ENCODE measurements at regions not wholly inside any gene's neighbourhood (a gene's known extent, or its start where the extent isn't known, plus 50 kb on each side); places are given as distances from the start of the nearest gene placed in this dataset.

DNA sequence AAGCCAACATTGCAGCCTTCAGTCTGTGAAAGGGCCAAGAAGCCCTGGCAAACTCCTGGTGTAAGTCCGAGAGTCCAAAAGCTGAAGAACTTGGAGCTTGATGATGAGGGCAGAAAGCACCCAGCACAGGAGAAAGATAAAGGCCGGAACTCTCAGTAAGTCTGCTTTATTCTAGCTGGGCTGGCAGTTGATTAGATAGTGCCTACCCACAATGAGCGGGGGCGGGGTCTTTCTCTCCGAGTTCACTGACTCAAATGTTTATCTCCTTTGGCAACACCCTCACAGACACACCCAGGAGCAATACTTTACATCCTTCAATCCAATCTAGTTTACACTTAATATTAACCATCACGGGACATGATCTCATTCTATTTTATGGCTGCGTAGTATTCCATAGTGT, 1317.1 kb downstream of the SLITRK1 start:
- DNase-seq (ENCODE audit: extremely low spot score), result no peak
- ChIA-PET POLR2A (no interaction called here), CTCF (interaction anchor here (0.6 kb wide), 1 partner anchor 636 kb away, joined by 3 read pairs; no protein-coding TSS in a partner anchor)
- TF ChIP-seq SP1 (IDR thresholded peaks at IDR 0.05) (no peak), FOXM1 (IDR thresholded peaks at IDR 0.05; ENCODE audit: borderline replicate concordance) (no peak), BHLHE40 (IDR thresholded peaks at IDR 0.05; ENCODE audit: borderline replicate concordance) (no peak), FOXA1 (IDR thresholded peaks at IDR 0.05) (no peak), ELF4 (IDR thresholded peaks at IDR 0.05) (no peak), TARDBP (IDR thresholded peaks at IDR 0.05) (no peak), SUZ12 (IDR thresholded peaks at IDR 0.05) (no peak), CTBP1 (IDR thresholded peaks at IDR 0.05; ENCODE audit: borderline replicate concordance) (no peak), NFRKB (IDR thresholded peaks at IDR 0.05) (no peak), ARNT (IDR thresholded peaks at IDR 0.05) (no peak), LEF1 (IDR thresholded peaks at IDR 0.05; ENCODE audit: borderline replicate concordance) (no peak), L3MBTL2 (conservative IDR thresholded peaks at IDR 0.05) (no peak), HDGF (IDR thresholded peaks at IDR 0.05; ENCODE audit: borderline replicate concordance) (no peak), ZNF384 (IDR thresholded peaks at IDR 0.05) (no peak)
- TF ChIP-seq, protein P1, sequence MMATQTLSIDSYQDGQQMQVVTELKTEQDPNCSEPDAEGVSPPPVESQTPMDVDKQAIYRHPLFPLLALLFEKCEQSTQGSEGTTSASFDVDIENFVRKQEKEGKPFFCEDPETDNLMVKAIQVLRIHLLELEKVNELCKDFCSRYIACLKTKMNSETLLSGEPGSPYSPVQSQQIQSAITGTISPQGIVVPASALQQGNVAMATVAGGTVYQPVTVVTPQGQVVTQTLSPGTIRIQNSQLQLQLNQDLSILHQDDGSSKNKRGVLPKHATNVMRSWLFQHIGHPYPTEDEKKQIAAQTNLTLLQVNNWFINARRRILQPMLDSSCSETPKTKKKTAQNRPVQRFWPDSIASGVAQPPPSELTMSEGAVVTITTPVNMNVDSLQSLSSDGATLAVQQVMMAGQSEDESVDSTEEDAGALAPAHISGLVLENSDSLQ (IDR thresholded peaks at IDR 0.05), result no peak

DNA sequence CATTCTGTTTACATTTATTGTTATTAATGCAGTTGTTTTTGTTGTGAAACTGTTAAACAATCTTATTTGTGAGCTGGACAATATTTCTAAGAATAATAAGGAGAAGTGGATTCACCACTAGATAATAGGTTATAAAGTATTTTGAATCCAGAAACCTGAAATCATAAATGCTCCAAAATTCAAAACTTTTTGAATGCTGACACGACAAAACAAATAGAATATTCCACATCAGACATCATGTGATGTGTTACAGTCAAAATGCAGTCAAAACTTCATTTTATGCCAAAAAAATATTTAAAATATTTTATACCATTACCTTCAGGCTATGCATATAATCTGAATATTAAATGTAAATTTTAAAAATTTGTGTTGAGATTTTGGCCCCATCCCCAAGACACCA, 1321.4 kb downstream of the SLITRK1 start:
- ChIA-PET POLR2A (no interaction called here), CTCF (no interaction called here)
- DNase-seq (ENCODE audit: extremely low spot score), result no peak
- TF ChIP-seq BHLHE40 (IDR thresholded peaks at IDR 0.05; ENCODE audit: borderline replicate concordance), result no peak
- TF ChIP-seq NFRKB (IDR thresholded peaks at IDR 0.05), result no peak
- no peak for TF ChIP-seq FOXK2 (IDR thresholded peaks at IDR 0.05)
- TF ChIP-seq ZNF384 (IDR thresholded peaks at IDR 0.05), result no peak

DNA sequence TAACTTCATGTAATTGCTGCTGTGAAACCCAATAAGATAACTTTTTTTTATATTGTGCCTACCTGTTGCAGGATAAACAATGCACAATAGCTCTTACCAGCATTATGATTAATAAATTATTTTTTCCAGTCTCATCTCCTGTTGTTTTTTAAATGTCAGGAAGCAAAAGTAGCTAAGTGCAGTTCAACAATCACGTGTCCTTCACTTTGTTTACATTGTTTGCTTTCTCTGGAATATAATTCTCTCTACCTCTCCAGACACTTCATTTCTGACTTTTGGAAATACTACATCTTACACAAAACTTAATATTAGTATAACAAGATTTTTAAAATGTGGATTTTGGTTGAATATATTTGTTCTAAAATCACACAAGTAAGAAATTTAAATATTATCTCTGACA, 1359.4 kb downstream of the SLITRK1 start:
- TF ChIP-seq ZNF384 (IDR thresholded peaks at IDR 0.05), result no peak
- no peak for TF ChIP-seq ELF4 (IDR thresholded peaks at IDR 0.05)
- TF ChIP-seq FOXM1 (IDR thresholded peaks at IDR 0.05; ENCODE audit: borderline replicate concordance), result no peak
- TF ChIP-seq SP1 (IDR thresholded peaks at IDR 0.05), result no peak
- no peak for TF ChIP-seq ARNT (IDR thresholded peaks at IDR 0.05)
- no peak for TF ChIP-seq NFRKB (IDR thresholded peaks at IDR 0.05)
- DNase-seq (ENCODE audit: extremely low spot score), result no peak
- ChIA-PET POLR2A (no interaction called here), CTCF (no interaction called here)

DNA sequence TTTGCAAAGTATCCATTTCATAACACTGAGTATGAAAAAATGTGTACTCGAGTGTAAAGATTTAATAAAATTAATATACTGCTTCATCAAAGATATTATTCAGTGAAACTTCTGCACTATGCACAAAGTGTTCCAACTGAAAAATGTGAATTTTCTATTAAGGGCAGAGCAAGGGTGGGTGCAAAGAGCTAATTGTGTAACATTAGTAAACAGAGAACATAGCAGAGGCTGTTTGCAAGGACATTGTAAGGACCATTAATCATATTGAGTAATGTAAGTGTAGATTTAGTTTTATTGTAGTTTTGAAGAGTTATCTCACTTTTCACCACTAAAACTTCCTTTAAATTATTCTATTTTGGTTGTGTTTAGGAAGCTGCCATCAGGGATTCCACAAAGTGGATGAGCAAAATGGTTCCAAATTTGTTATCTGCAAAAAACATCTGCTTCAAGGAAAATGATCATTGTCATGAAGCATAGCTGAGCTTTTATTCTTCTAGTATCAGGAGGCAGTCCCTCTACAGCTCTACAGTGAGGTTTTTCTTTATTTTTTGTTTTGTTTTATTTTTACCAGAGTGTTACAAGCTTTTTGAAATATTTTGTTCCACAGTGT, 1375.4 kb downstream of the SLITRK1 start:
- CTCF ChIA-PET, result no interaction called here
- TF ChIP-seq, protein P1 (IDR thresholded peaks at IDR 0.05), result peak; percentile 20; the same call in 1 of the 2 replicates
- TF ChIP-seq BHLHE40 (IDR thresholded peaks at IDR 0.05; ENCODE audit: borderline replicate concordance), result no peak
- no peak for DNase-seq (ENCODE audit: extremely low spot score)
- POLR2A ChIA-PET, result no interaction called here

DNA sequence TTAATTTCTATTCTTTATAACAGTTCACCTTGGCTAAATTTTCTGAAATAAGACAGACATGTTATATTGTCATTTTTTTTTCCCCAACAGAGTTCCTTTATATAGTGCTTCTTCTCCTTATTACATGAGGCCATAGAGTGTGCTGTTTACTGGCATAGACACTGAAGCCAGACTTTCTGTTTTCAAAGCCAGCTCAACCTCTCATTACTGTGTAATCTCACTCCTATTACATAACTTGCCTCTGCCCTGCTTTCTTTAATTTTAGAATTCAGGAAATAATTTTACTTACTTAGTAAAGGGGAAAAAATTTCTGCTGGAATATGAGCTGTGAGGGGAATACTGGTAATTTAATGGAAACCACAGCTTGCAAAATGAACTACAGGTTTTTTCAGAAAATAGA, 1380.4 kb downstream of the SLITRK1 start:
- TF ChIP-seq NFRKB (IDR thresholded peaks at IDR 0.05) (no peak), L3MBTL2 (conservative IDR thresholded peaks at IDR 0.05) (no peak), LEF1 (IDR thresholded peaks at IDR 0.05; ENCODE audit: borderline replicate concordance) (no peak), SP1 (IDR thresholded peaks at IDR 0.05) (no peak), SUZ12 (IDR thresholded peaks at IDR 0.05) (no peak), ARNT (IDR thresholded peaks at IDR 0.05) (no peak), BHLHE40 (IDR thresholded peaks at IDR 0.05; ENCODE audit: borderline replicate concordance) (no peak), FOXK2 (IDR thresholded peaks at IDR 0.05) (no peak), ELF4 (IDR thresholded peaks at IDR 0.05) (no peak)
- TF ChIP-seq, protein P1 (IDR thresholded peaks at IDR 0.05), result no peak
- ChIA-PET POLR2A (no interaction called here), CTCF (interaction anchor here (0.7 kb wide), 1 partner anchor 87 kb away, joined by 3 read pairs; no protein-coding TSS in a partner anchor)
- no peak for DNase-seq (ENCODE audit: extremely low spot score)

DNA sequence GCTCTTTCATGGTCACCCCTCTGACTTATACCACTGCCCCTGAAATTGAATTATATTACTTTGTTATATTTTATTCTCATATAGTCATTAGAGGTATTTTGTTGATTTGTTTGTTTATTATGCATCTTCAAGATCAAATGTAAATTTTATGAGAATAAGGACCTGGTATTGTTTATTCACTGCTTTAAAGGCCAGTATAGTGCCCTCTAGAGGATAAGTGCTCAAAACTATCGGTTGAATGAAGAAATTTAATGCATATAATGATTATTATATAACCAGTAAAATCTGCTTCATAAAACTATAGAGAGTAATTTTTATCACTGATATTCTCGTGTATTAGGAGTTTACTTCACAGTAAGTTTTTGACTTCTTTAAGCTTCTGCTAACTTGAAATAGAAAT, 1401.9 kb downstream of the SLITRK1 start:
- TF ChIP-seq ARNT (IDR thresholded peaks at IDR 0.05) (no peak), HDGF (IDR thresholded peaks at IDR 0.05; ENCODE audit: borderline replicate concordance) (no peak), TARDBP (IDR thresholded peaks at IDR 0.05) (no peak), FOXK2 (IDR thresholded peaks at IDR 0.05) (no peak), SUZ12 (IDR thresholded peaks at IDR 0.05) (no peak), BHLHE40 (IDR thresholded peaks at IDR 0.05; ENCODE audit: borderline replicate concordance) (no peak), ELF4 (IDR thresholded peaks at IDR 0.05) (no peak), CTBP1 (IDR thresholded peaks at IDR 0.05; ENCODE audit: borderline replicate concordance) (no peak), NFRKB (IDR thresholded peaks at IDR 0.05) (no peak), FOXM1 (IDR thresholded peaks at IDR 0.05; ENCODE audit: borderline replicate concordance) (no peak), SP1 (IDR thresholded peaks at IDR 0.05) (no peak), FOXA1 (IDR thresholded peaks at IDR 0.05) (no peak)
- TF ChIP-seq, protein P1 (IDR thresholded peaks at IDR 0.05), result no peak
- ChIA-PET POLR2A (no interaction called here), CTCF (interaction anchor here (0.7 to 1.3 kb wide), 4 partner anchors 9 to 940 kb away, joined by 3 to 4 read pairs (median 3); no protein-coding TSS in a partner anchor)
- peak; percentile 12 for DNase-seq (ENCODE audit: extremely low spot score)
